ENCODE measurements at regions not wholly inside any gene's neighbourhood (a gene's known extent, or its start where the extent isn't known, plus 50 kb on each side); places are given as distances from the start of the nearest gene placed in this dataset.

GRCh38 chr12:30002677-30003076 is 218.9 kb upstream of the TMTC1 start:
- H3K27ac Mint-ChIP-seq = no peak overlapping the region
- no peaks in the 10 kb centered on the region for H3K4me1 Mint-ChIP-seq
- no peaks in the 10 kb centered on the region for H3K9me3 Mint-ChIP-seq
- no peaks in the 10 kb centered on the region for H3K36me3 Mint-ChIP-seq (ENCODE audit: low read depth)
- H3K4me3 Mint-ChIP-seq = no peak overlapping the region
- no peak for DNase-seq
- peaks cover 8% of the 10 kb centered on the region for H3K27me3 Mint-ChIP-seq (ENCODE audit: low read depth, poor library complexity)
- TF ChIP-seq CTCF (IDR thresholded peaks at IDR 0.05) = no peak

GRCh38 chr12:30000401-30000800 is 216.7 kb upstream of the TMTC1 start:
- no peak for TF ChIP-seq CTCF (IDR thresholded peaks at IDR 0.05)

GRCh38 chr12:29996993-29997392 is 213.3 kb upstream of the TMTC1 start:
- Mint-ChIP-seq H3K27me3 (ENCODE audit: low read depth, poor library complexity) (peaks cover 5% of the 10 kb centered on the region), H3K4me1 (no peaks in the 10 kb centered on the region), H3K27ac (no peak overlapping the region)

More at GRCh38 chr12:30000401-30000800, 216.7 kb upstream of the TMTC1 start:
- H3K4me1 Mint-ChIP-seq = no peaks in the 10 kb centered on the region
- H3K27me3 Mint-ChIP-seq (ENCODE audit: low read depth, poor library complexity) = peaks cover 8% of the 10 kb centered on the region
- no peaks in the 10 kb centered on the region for H3K9me3 Mint-ChIP-seq
- H3K36me3 Mint-ChIP-seq (ENCODE audit: low read depth) = no peaks in the 10 kb centered on the region
- H3K27ac Mint-ChIP-seq = no peak overlapping the region
- H3K4me3 Mint-ChIP-seq = no peak overlapping the region
- no peak for DNase-seq

GRCh38 chr12:29992366-29992765 is 208.6 kb upstream of the TMTC1 start:
- H3K4me3 Mint-ChIP-seq = no peak overlapping the region
- TF ChIP-seq CTCF (IDR thresholded peaks at IDR 0.05) = no peak
- H3K36me3 Mint-ChIP-seq (ENCODE audit: low read depth) = no peaks in the 10 kb centered on the region
- H3K27ac Mint-ChIP-seq = no peak overlapping the region
- H3K27me3 Mint-ChIP-seq (ENCODE audit: low read depth, poor library complexity) = no peaks in the 10 kb centered on the region
- peaks cover 11% of the 10 kb centered on the region for H3K9me3 Mint-ChIP-seq
- H3K4me1 Mint-ChIP-seq = no peaks in the 10 kb centered on the region
- DNase-seq = no peak

More at GRCh38 chr12:29996993-29997392, 213.3 kb upstream of the TMTC1 start:
- H3K4me3 Mint-ChIP-seq = no peak overlapping the region
- no peaks in the 10 kb centered on the region for H3K36me3 Mint-ChIP-seq (ENCODE audit: low read depth)
- DNase-seq = no peak
- TF ChIP-seq CTCF (IDR thresholded peaks at IDR 0.05) = no peak
- H3K9me3 Mint-ChIP-seq = no peaks in the 10 kb centered on the region

GRCh38 chr12:29991924-29992323 is 208.2 kb upstream of the TMTC1 start:
- no peak overlapping the region for H3K4me3 Mint-ChIP-seq
- peaks cover 11% of the 10 kb centered on the region for H3K9me3 Mint-ChIP-seq
- no peaks in the 10 kb centered on the region for H3K27me3 Mint-ChIP-seq (ENCODE audit: low read depth, poor library complexity)
- no peak for TF ChIP-seq CTCF (IDR thresholded peaks at IDR 0.05)
- H3K4me1 Mint-ChIP-seq = no peaks in the 10 kb centered on the region
- DNase-seq = no peak
- no peaks in the 10 kb centered on the region for H3K36me3 Mint-ChIP-seq (ENCODE audit: low read depth)
- no peak overlapping the region for H3K27ac Mint-ChIP-seq

- no peak for TF ChIP-seq CTCF (IDR thresholded peaks at IDR 0.05)
- DNase-seq = no peak
- Mint-ChIP-seq H3K4me3 (no peak overlapping the region), H3K4me1 (no peaks in the 10 kb centered on the region), H3K27me3 (ENCODE audit: low read depth, poor library complexity) (no peaks in the 10 kb centered on the region), H3K27ac (no peak overlapping the region), H3K9me3 (peaks cover 11% of the 10 kb centered on the region), H3K36me3 (ENCODE audit: low read depth) (no peaks in the 10 kb centered on the region)
These were observed 207.2 kb upstream of the TMTC1 start for GRCh38 chr12:29990971-29991370.

All from nephron progenitor cell (in vitro differentiated cells).